Aorta (tissue), 5 donors: ENCODE measurements at regions not wholly inside any gene's neighbourhood (a gene's known extent, or its start where the extent isn't known, plus 50 kb on each side); places are given as distances from the start of the nearest gene placed in this dataset.

ENCODE experiments used
- ATAC-seq: fragments of 200-7000 bp; cut with Tn5 transposase; one replicate; pipeline ENCODE4 v1.9.1; 2022; ENCODE audit warnings: moderate library complexity; ENCODE audit not compliant: low FRiP score
- DNase-seq, 2 donors: peaks; one replicate each; pipeline ENCODE4 v3.0.0-alpha.2; 2020
- H3K27ac ChIP-seq, 2 donors: one replicate each; pipeline ENCODE4 v1.5.1; 2013; ENCODE audit warnings: low read length in 2 of 2, mild to moderate bottlenecking in 2 of 2, moderate library complexity in 2 of 2, control low read depth in 1 of 2, inconsistent platforms in 1 of 2, low read depth in 1 of 2
- H3K27me3 ChIP-seq, 2 donors: one replicate each; pipeline ENCODE4 v1.6.1; 2013; ENCODE audit warnings: control low read depth in 1 of 2, low read length in 1 of 2, mild to moderate bottlenecking in 1 of 2, moderate library complexity in 1 of 2; ENCODE audit not compliant: insufficient read depth in 2 of 2, control insufficient read depth in 1 of 2
- H3K36me3 ChIP-seq, 2 donors: one replicate each; pipeline ENCODE4 v1.6.1; 2013; ENCODE audit warnings: control low read depth in 1 of 2, low read length in 1 of 2, mild to moderate bottlenecking in 1 of 2; ENCODE audit not compliant: insufficient read depth in 2 of 2, control insufficient read depth in 1 of 2
- H3K4me1 ChIP-seq, 2 donors: one replicate each; pipeline ENCODE4 v1.6.1; 2013; ENCODE audit warnings: low read length in 2 of 2, control low read depth in 1 of 2, mild to moderate bottlenecking in 1 of 2, moderate library complexity in 1 of 2; ENCODE audit not compliant: insufficient read depth in 2 of 2, control insufficient read depth in 1 of 2
- H3K4me3 ChIP-seq, 2 donors: one replicate each; pipeline ENCODE4 v1.5.1; 2013; ENCODE audit warnings: low read length in 2 of 2, control low read depth in 1 of 2, mild to moderate bottlenecking in 1 of 2
- H3K9me3 ChIP-seq: one replicate; pipeline ENCODE4 v1.6.1; 2013; ENCODE audit warnings: mild to moderate bottlenecking, low read length; ENCODE audit not compliant: control insufficient read depth
- WGBS, 2 donors: extraction: QIAGEN DNeasy Blood & Tissue Kit; methylation state at CpG; one replicate each; pipeline ENCODE4 v1.1.7; 2013; 5-methylcytosine and 5-hydroxymethylcytosine counted together
- intact Hi-C, 2 donors: fragments of 100-400 bp; cut with DNase I; formaldehyde crosslinking; loops; one replicate each; pipeline versions ENCODE4 v1.14.2 to v1.15.0; 2022
- donor health status: healthy with polysubstance abuse.
- donor health status: Bipolar disorder and iron deficiency.
- donor health status: DM: no; HTN: no; CAD: no.
- donor health status: DM: no; HTN: no; CAD: no.
- donor health status: DM: yes; HTN: yes; CAD: no.

- WGBS, 2 donors, result 81% methylated on average over 2 of the region's 2 CpGs
- no peaks in the 10 kb centered on the region for H3K36me3 ChIP-seq
- intact Hi-C loops, result no loop called here
Observed at GRCh38 chr3:117549716-117550115, 840.1 kb downstream of the TUSC7 start.

GRCh38 chr3:117550766-117551165, 841.2 kb downstream of the TUSC7 start:
- no peaks in the 10 kb centered on the region for H3K27me3 ChIP-seq
- no peak for ATAC-seq
- 95% methylated on average over 2 of the region's 2 CpGs for WGBS, 2 donors
- H3K4me1 ChIP-seq, result no peaks in the 10 kb centered on the region
- no peak for DNase-seq
- H3K27ac ChIP-seq, result no peak overlapping the region
- H3K36me3 ChIP-seq, result no peaks in the 10 kb centered on the region
- H3K4me3 ChIP-seq, result no peak overlapping the region
- H3K9me3 ChIP-seq, result no peaks in the 10 kb centered on the region
- intact Hi-C loops, result no loop called here

More at GRCh38 chr3:117549716-117550115, 840.1 kb downstream of the TUSC7 start:
- DNase-seq, result no peak
- H3K27me3 ChIP-seq, result no peaks in the 10 kb centered on the region
- H3K9me3 ChIP-seq, result no peaks in the 10 kb centered on the region
- H3K4me1 ChIP-seq, result no peaks in the 10 kb centered on the region
- H3K4me3 ChIP-seq, result no peak overlapping the region
- no peak overlapping the region for H3K27ac ChIP-seq
- ATAC-seq, result no peak

GRCh38 chr3:117553461-117553860, 843.9 kb downstream of the TUSC7 start:
- Histone ChIP-seq H3K27me3 (no peaks in the 10 kb centered on the region), H3K4me3 (no peak overlapping the region), H3K27ac (no peak overlapping the region), H3K9me3 (no peaks in the 10 kb centered on the region), H3K36me3 (no peaks in the 10 kb centered on the region), H3K4me1 (no peaks in the 10 kb centered on the region)
- ATAC-seq, result no peak
- intact Hi-C loops, result no loop called here
- 81 to 82% methylated on average over 2 of the region's 2 CpGs for WGBS, 2 donors
- DNase-seq, result no peak

GRCh38 chr3:117556646-117557407, 847.2 kb downstream of the TUSC7 start:
- no peak overlapping the region for H3K4me3 ChIP-seq
- no peak for ATAC-seq
- H3K4me1 ChIP-seq, result no peaks in the 10 kb centered on the region
- H3K9me3 ChIP-seq, result no peaks in the 10 kb centered on the region
- WGBS, 2 donors, result 85 to 86% methylated on average over 2 of the region's 2 CpGs
- intact Hi-C loops, result no loop called here
- no peak overlapping the region for H3K27ac ChIP-seq
- H3K36me3 ChIP-seq, result no peaks in the 10 kb centered on the region
- no peaks in the 10 kb centered on the region for H3K27me3 ChIP-seq
- no peak for DNase-seq

- no peak for ATAC-seq
- no peak overlapping the region for H3K4me3 ChIP-seq
- DNase-seq, result no peak
- H3K36me3 ChIP-seq, result no peaks in the 10 kb centered on the region
- no peaks in the 10 kb centered on the region for H3K27me3 ChIP-seq
- WGBS, 2 donors, result 79 to 81% methylated on average over 2 of the region's 2 CpGs
- no peaks in the 10 kb centered on the region for H3K9me3 ChIP-seq
- intact Hi-C loops, result no loop called here
- no peak overlapping the region for H3K27ac ChIP-seq
- H3K4me1 ChIP-seq, result no peaks in the 10 kb centered on the region
Observed at GRCh38 chr3:117557464-117558090, 848.0 kb downstream of the TUSC7 start.

- ATAC-seq, result no peak
- no peaks in the 10 kb centered on the region for H3K27me3 ChIP-seq
- H3K4me3 ChIP-seq, result no peak overlapping the region
- H3K9me3 ChIP-seq, result no peaks in the 10 kb centered on the region
- H3K27ac ChIP-seq, result no peak overlapping the region
- intact Hi-C loops, result no loop called here
- H3K36me3 ChIP-seq, result no peaks in the 10 kb centered on the region
- WGBS, 2 donors, result 85 to 92% methylated on average over 1 of the region's 1 CpG
- no peak for DNase-seq
- H3K4me1 ChIP-seq, result no peaks in the 10 kb centered on the region
Observed at GRCh38 chr3:117558681-117559080, 849.1 kb downstream of the TUSC7 start.

- Histone ChIP-seq H3K4me1 (no peaks in the 10 kb centered on the region), H3K4me3 (no peak overlapping the region), H3K27me3 (no peaks in the 10 kb centered on the region), H3K27ac (no peak overlapping the region), H3K36me3 (no peaks in the 10 kb centered on the region), H3K9me3 (no peaks in the 10 kb centered on the region)
- no peak for ATAC-seq
- intact Hi-C loops, result no loop called here
- 89 to 91% methylated on average over 2 of the region's 2 CpGs for WGBS, 2 donors
- no peak for DNase-seq
Observed at GRCh38 chr3:117562000-117562399, 852.4 kb downstream of the TUSC7 start.

GRCh38 chr3:117563063-117563462, 853.5 kb downstream of the TUSC7 start:
- DNase-seq (no peak), ATAC-seq (no peak)
- Histone ChIP-seq H3K27me3 (no peaks in the 10 kb centered on the region), H3K36me3 (no peaks in the 10 kb centered on the region), H3K4me1 (no peaks in the 10 kb centered on the region), H3K9me3 (no peaks in the 10 kb centered on the region), H3K27ac (no peak overlapping the region), H3K4me3 (no peak overlapping the region)
- intact Hi-C loops, result no loop called here
- WGBS, 2 donors, result 19 to 29% methylated on average over 4 of the region's 4 CpGs

GRCh38 chr3:117565777-117566176, 856.2 kb downstream of the TUSC7 start:
- H3K36me3 ChIP-seq, result no peaks in the 10 kb centered on the region
- no peaks in the 10 kb centered on the region for H3K27me3 ChIP-seq
- H3K27ac ChIP-seq, result no peak overlapping the region
- DNase-seq (no peak), ATAC-seq (no peak)
- H3K9me3 ChIP-seq, result no peaks in the 10 kb centered on the region
- no peak overlapping the region for H3K4me3 ChIP-seq
- H3K4me1 ChIP-seq, result no peaks in the 10 kb centered on the region
- intact Hi-C loops, result no loop called here
